Dedifferentiated amniotic fluid mesenchymal stem cell (primary cell): ENCODE measurements at regions not wholly inside any gene's neighbourhood (a gene's known extent, or its start where the extent isn't known, plus 50 kb on each side); places are given as distances from the start of the nearest gene placed in this dataset.

ENCODE experiments used
- DNase-seq: peaks from one replicate; pipeline ENCODE4 v3.0.0-alpha.2; 2016; ENCODE audit errors: extremely low spot score

DNA sequence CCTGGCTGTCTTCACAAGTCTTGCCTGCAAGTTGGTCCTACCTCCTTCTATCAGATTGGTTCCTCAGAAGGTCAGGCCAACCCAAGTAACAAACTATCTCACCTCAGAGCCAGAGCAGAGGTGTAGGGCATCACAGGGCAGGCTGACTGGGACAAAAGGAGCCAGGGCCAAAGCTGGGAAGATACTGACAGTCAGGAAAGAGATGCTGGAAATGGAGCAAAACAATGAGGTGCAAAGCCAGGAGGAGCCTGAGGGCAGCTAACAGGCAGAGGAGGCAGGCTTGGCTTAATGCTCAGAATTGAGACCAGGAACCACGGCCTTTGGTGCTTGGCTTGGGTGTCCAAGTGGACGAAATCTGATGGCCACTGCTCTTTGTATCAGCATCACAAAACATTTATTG is 68.4 kb upstream of the PNMA1 start:
- DNase-seq, result no peak

DNA sequence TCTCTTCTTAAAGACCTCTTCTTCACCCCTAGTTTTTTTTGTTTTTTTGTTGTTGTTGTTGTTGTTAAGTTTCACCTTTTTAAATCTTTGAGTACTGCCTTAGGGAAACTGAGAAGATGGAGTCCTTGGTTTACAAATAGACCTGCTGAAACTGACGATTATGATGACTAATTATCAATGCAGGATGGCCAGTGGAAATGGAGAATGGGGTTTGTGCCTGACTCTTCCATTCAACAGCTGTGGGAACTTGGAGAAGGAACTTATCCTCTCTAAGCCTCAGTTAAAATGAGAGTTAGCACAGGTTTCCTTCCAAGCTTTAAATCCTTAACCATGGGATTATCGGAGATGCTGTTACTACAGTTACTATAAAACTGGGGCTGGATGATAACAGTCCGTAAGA is 66.7 kb upstream of the PNMA1 start:
- DNase-seq, result no peak

DNA sequence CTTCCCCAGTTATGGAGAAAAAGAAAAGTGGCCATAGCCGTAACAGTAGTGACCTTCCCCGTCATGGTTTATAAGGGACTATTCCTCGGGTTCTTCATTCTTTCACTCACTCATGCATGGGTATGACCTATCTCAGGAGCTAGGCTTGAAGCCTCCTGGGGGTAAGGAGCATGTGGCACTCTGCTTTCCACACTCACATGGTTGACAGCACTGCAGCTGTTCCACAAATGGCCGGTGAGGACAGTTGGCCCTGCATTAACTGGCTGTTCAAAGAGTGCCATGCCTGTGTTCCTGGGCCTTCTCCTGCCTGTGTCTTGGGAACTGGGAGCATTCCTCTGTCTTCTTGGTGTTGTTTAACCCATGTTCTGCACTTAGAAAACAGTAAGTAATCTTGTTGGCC is 66.2 kb upstream of the PNMA1 start:
- DNase-seq, result no peak

DNA sequence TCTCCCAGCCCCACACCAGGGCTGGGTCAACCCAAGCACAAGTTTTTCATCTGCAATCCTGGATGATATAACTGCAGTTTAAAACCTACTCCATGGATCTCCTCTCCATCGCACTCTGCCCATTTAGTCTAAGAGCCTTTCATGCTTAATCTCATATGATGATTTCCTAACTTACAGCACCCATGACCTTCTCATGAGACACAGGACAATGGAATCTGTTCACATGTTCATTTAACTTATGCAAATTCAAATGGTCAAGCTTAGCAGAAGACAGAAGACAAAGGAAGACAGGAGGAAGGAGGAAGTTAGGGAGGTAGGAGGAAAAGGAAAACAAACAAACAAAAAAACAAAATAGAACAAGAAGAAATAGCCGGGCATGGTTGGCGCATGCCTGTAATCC is 64.6 kb upstream of the PNMA1 start:
- DNase-seq, result no peak

DNA sequence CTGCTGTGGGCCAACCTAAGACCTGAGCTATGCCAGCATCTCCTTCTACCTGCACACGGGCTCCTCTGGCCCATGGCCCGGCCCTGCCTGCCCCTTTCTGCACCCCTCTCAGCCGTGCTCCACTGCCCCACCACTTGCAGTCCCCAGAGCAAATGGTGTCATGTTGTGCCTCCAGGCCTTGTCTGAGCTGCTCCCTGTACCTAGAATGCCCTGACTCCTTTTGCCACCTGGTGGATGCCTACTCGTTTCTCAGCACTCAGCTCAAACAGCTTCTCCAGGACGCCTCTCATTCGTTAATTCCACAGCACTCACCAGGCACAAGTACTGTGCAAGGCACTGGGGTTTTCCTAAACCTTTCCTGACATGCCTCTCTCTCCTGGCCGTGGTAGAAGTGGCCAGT is 63.2 kb upstream of the PNMA1 start:
- DNase-seq, result no peak

DNA sequence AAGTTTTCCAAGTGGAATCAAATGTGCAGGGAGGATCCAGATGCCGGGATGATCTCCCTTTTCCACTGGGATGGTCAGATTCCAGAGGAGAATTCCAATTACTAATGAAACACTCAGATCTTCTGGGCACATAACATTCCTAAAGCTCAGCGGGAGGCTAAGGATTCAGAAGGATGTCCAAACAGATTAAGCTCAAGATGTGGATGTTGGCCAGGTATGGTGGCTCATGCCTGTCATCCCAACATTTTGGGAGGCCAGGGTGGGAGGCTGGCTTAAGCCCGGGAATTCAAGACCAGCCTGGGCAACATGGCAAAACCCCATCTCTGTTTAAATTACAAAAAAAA is 62.0 kb upstream of the PNMA1 start:
- no peak for DNase-seq

DNA sequence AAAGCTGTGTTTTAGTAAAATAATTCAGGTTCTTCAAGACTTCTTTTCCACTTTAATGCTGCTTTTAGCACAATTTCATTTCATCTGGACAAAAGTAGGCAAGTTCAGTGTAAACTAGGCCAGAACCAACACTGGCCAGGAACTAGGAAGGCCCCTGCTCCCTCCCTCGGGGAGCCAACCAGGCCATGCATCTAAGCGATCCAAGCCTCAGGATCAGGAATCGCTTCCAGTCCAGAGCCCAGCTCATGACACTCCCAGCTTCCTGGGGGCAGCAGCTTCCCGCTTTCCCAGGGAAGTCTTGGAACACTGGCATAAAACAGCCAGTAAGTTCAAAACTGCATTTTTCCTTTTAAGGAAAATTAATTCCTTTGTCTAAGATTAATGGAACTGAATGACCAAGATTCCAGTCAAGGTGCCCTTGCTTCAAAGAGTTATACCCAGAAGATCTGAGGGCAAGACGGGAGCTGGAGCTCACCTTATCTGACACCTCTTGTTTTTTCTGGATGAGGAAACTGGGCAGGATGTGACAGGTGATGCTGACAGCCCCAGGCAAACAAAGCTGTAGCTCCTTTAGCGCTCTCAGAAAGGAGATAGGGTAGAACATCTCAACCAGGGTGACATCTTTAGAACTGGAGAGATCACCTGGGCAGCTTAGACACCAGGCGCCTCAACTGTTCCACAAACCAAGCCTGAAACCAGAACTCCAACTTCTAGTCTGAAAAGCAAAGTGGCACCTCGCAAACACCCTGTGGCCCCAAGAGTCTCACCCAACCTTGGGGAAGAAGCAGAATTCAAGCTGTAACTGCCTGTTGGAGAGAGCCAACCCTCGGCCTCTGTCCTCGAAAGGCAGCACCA is 61.4 kb upstream of the PNMA1 start:
- no peak for DNase-seq

DNA sequence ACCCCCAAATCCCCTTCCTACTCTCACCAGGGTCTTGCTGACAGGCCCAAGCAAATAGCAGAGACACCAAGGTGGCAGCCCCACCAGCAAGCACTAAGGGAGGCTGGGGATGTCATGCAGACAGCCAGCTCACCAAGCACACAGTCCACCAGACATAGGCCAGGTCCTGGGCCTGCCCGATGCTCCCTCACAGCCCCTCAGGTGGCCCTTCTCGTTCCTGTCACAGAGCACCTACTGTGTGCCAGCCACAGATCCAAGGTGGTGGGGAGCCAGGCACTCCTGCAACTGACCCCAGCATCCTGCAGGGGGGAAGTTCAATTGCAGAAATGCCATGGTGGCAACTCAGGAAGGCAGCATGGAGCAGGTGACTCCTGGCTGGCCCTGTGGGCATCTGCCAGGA is 60.5 kb upstream of the PNMA1 start:
- DNase-seq, result no peak

DNA sequence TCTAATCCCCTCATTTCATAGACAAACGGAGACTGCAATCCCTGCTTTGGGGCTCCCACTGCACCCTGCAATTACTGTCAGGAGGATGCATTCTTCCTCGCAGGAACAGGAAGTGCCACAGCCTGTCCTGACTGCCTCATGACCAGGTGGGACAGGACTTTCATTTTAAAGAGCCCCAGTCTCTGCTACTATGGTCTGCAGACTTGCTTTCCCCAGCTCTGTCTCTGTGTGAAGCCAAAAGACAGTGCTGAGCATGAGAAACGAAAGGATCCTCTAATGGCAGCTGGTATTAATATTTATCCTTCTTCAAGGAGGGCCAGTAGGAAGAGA is 60.0 kb upstream of the PNMA1 start:
- DNase-seq, result no peak

DNA sequence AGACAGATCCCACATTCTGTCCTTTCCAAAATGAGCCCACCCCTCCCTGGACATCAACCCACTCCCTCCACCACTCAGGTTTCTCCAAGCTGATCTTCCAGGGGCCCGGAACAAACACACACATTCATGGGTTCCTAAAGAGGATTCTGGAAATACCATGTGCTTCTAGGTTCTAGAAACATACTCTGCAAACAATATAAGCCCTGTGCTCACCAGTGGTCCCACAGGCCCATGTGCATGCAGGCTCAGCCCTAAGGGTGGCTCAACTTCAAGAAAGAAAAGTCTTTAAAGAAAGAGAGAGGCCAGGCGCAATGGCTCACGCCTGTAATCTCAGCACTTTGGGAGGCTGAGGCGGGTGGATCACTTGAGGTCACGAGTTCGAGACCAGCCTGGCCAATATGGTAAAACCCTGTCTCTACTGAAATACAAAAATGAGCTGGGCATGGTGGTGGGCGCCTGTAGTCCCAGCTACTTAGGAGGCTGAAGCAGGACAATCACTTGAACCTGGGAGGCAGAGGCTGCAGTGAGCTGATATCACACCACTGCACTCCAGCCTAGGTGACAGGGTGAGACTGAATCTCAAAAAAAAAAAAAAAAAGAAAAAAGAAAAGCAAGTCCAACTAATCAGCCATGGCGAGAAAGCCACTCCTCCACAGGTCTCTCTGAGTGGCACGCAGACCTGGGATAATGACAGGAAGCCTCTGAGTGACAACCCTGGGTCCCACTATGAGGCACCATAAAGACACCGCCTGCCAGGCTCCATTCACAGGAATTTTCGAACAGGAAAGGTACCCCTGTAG is 59.5 kb upstream of the PNMA1 start:
- DNase-seq, result no peak

DNA sequence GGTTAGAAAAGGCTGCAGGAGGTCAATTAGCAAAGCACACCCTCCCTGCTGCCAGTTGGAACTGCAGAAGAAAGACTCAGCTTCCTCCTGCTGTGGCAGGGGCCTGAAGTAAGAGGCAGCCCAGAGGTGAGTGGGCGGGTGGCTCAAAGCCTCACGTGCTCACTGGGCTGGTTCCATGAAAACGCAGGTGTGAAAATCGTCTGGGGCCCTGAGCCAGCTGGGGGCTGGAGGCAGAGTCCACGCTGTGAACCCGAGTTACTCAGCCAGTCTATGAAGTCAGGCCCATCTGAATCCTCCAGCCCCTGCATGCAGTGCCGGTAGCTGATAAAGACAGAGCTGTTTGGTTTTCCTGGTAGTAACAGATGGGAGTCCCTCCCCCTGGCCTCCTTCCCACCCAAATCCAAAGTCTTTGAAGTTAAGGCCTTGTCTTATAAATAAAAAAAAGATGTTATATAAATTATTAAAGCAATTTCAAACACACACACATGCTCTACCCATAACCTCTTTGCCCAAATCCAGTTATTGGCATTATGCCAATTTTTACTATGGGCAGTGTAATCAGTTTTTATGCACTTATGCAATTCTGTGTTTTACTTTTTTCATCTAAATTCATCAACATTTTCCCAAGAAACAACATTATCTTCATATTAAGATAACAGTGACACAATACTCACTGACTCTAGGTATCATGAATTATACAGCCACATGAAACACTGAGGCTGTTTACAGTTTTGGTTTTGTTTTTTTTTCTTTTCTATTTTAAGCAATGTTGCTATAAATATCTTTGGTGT is 57.9 kb upstream of the PNMA1 start:
- DNase-seq, result no peak

DNA sequence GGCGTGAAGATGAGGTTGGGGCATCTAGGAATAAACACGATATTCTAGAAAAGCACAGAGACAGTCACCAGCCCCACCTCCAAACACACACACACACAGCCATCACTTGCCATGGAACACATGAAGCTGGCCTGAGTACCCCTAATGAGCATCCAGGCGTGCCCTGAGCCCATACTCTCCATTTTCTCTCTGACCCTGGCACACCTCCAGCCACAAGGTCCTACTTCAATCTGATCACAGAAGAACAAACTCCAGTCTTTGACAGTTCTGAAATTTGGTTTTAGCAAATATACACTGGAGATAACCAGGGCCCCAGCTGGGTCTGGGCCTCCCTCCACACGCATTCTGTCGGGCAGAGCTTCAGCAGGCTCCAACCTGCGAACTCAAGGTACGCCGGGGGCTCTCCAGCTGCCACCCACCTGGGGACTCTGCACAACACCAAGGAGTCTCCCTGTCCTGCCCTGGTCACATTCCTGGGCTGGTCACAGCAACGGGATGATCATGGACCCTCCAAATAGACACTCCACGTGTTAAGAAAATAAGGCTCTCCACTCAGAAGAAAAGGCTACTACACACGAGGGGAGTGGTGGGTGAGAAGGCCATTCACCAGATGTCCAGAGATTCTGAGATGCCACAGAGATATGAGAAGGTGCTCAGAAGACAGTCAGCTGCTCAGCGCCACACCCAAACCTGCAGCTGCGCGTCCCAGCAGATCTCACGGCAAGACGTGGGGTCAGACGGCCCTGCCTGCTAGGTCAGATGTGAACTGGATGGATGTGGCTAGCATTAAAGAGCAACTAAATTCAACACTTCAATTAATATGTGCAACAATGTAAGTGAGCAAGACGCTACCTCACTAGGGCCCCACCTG is 57.0 kb upstream of the PNMA1 start:
- DNase-seq, result no peak

DNA sequence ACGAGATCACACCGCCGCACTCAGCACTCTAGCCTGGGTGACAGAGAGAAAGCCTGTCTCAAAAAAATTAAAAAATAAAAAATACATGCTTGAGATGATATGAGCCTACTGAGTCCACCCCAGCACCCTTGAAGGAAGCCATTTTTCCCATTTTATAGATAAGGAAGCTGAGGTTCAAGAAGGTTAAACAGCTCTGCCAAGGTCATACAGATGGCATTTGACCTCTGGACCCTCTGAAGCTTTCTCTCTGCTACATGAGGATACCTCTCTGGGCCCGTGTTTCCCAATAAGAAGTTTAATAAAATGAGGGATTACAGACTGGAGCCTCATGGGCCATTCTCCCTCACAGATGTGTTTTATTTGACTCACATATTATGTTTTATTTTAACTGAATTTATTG is 53.9 kb upstream of the PNMA1 start:
- DNase-seq, result no peak

DNA sequence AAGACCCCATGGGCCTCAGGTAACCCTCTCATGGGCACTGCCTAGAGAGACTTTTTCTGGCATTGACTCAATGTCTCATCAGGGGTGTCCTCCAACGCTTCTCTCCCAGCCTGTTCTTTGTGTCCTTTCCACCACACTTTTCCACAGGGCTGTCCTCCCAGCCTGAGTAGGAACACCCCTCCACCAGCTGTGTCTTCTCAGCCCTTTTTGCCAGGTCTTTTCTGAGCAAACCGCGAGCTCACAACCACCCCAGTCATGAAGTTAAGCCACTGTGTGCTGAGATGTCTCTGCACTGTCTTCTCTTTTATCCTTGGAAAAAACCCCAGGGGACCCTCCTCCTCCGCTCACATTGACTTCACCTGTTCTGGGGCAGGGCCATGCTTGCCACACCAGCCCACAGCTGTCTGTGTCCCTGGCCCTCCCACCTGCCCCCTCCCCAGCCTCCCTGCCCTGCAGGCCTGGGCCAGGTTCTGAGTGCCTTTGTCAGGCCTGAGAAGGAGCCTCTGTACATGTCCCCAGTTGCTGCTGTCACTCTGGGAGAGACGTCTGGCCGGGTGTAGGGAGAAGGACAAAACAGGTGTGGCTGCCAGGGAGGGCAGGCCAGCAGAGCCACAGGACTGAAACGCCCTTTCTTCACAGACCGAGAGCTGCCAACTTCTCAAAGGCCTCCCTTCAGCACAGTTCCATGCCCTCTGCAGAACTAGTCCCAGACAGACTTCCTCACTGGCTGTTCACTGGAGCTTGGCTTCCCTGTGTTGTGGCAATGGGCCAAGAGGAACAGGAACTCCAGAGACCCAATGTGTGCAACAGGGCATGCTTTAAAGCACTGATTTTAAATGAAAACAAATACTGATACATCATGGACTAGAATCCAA is 50.5 kb upstream of the PNMA1 start:
- DNase-seq, result no peak
